HepG2 (cell line): ENCODE measurements at regions not wholly inside any gene's neighbourhood (a gene's known extent, or its start where the extent isn't known, plus 50 kb on each side); places are given as distances from the start of the nearest gene placed in this dataset.

Experiments
- ARID2 ChIP-seq: sonication (generic); formaldehyde crosslinking; IDR thresholded peaks from 2 replicates; pipeline ENCODE4 v1.8.1; 2022; ENCODE audit warnings: mild to moderate bottlenecking, missing genetic modification reagents, borderline replicate concordance
- ATM ChIP-seq: fragments of 450-650 bp; IDR thresholded peaks from 2 replicates; pipeline ENCODE4 v1.7.1; 2017; ENCODE audit warnings: mild to moderate bottlenecking, borderline replicate concordance
- DRAP1 ChIP-seq: IDR thresholded peaks from 2 replicates; pipeline ENCODE4 v1.6.1; 2016; ENCODE audit warnings: missing genetic modification reagents, missing compliant biosample characterization
- EED ChIP-seq: sonication (generic); formaldehyde crosslinking; IDR thresholded peaks from 2 replicates; pipeline ENCODE4 v1.5.0; 2020; ENCODE audit warnings: mild to moderate bottlenecking, missing genetic modification reagents
- EHMT2 ChIP-seq: fragments of 200-600 bp; sonication (generic); IDR thresholded peaks from 2 replicates; pipeline ENCODE4 v1.7.0; 2017; ENCODE audit warnings: antibody characterized with exemption, low read depth, low read length, borderline replicate concordance
- FOSL2 ChIP-seq: sonication (generic); formaldehyde crosslinking; IDR thresholded peaks from 2 replicates; pipeline ENCODE4 v1.4.0; 2020; ENCODE audit warnings: missing genetic modification reagents
- HIVEP1 ChIP-seq: sonication (generic); formaldehyde crosslinking; IDR thresholded peaks from 2 replicates; pipeline ENCODE4 v1.4.0; 2020; ENCODE audit warnings: mild to moderate bottlenecking, missing genetic modification reagents
- HNRNPLL ChIP-seq: fragments of 200-400 bp; formaldehyde crosslinking; IDR thresholded peaks from 2 replicates; pipeline ENCODE4 v1.6.1; 2017; ENCODE audit warnings: mild to moderate bottlenecking, low read depth, low read length; ENCODE audit not compliant: poor library complexity, severe bottlenecking
- JARID2 ChIP-seq: sonication (generic); formaldehyde crosslinking; IDR thresholded peaks from 2 replicates; pipeline ENCODE4 v1.8.1; 2023; ENCODE audit warnings: missing genetic modification reagents, inconsistent platforms; ENCODE audit not compliant: insufficient replicate concordance
- MIXL1 ChIP-seq: IDR thresholded peaks from 2 replicates; pipeline ENCODE4 v1.6.1; 2016
- MLX ChIP-seq: IDR thresholded peaks from 2 replicates; pipeline ENCODE4 v1.6.1; 2016
- PAWR ChIP-seq: sonication (generic); formaldehyde crosslinking; IDR thresholded peaks from 2 replicates; pipeline ENCODE4 v1.4.0; 2020; ENCODE audit warnings: missing genetic modification reagents, mild to moderate bottlenecking, borderline replicate concordance
- RAD21 ChIP-seq: fragments of 450-650 bp; formaldehyde crosslinking; IDR thresholded peaks from 2 replicates; pipeline ENCODE4 v1.5.0; 2020; ENCODE audit warnings: mild to moderate bottlenecking
- RFX5 ChIP-seq: IDR thresholded peaks from 2 replicates; pipeline ENCODE4 v1.6.1; 2011; ENCODE audit warnings: low read depth, low read length, improper control_type of control experiment
- SMC3 ChIP-seq: IDR thresholded peaks from 2 replicates; pipeline ENCODE4 v1.6.1; 2011; ENCODE audit warnings: low read length, improper control_type of control experiment
- STAG1 ChIP-seq: sonication (generic); formaldehyde crosslinking; IDR thresholded peaks from 2 replicates; pipeline ENCODE4 v1.4.0; 2020; ENCODE audit warnings: missing genetic modification reagents
- TBP ChIP-seq: sonication (generic); formaldehyde crosslinking; IDR thresholded peaks from 2 replicates; pipeline ENCODE4 v1.5.0; 2020; ENCODE audit warnings: missing genetic modification reagents
- U2AF2 ChIP-seq: fragments of 200-400 bp; formaldehyde crosslinking; IDR thresholded peaks from 2 replicates; pipeline ENCODE4 v1.6.1; 2017; ENCODE audit warnings: low read depth, mild to moderate bottlenecking, low read length
- XRCC5 ChIP-seq: fragments of 200-400 bp; formaldehyde crosslinking; optimal IDR thresholded peaks from 2 replicates; pipeline ENCODE3; 2017; ENCODE audit warnings: mild to moderate bottlenecking, low read length
- ZNF335 ChIP-seq: sonication (generic); formaldehyde crosslinking; IDR thresholded peaks from 2 replicates; pipeline ENCODE4 v1.4.0; 2020; ENCODE audit warnings: missing genetic modification reagents
- ZNF451 ChIP-seq: sonication (generic); formaldehyde crosslinking; IDR thresholded peaks from 2 replicates; pipeline ENCODE4 v1.5.0; 2020; ENCODE audit warnings: mild to moderate bottlenecking, missing genetic modification reagents
- ZNF616 ChIP-seq: sonication (generic); formaldehyde crosslinking; IDR thresholded peaks from 2 replicates; pipeline ENCODE4 v1.5.0; 2020; ENCODE audit warnings: low read depth, mild to moderate bottlenecking, missing genetic modification reagents
- TF ChIP-seq, protein P1 (sequence below): sonication (generic); formaldehyde crosslinking; IDR thresholded peaks from 2 replicates; pipeline ENCODE4 v1.5.0; 2020; ENCODE audit warnings: mild to moderate bottlenecking, missing genetic modification reagents, moderate library complexity
- TF ChIP-seq, protein P2 (sequence below): IDR thresholded peaks from 2 replicates; pipeline ENCODE4 v1.6.1; 2012; ENCODE audit warnings: low read depth, low read length, improper control_type of control experiment
- TF ChIP-seq, protein P3 (sequence below): sonication (generic); formaldehyde crosslinking; IDR thresholded peaks from 2 replicates; pipeline ENCODE4 v1.4.0; 2020; ENCODE audit warnings: missing genetic modification reagents

DNA sequence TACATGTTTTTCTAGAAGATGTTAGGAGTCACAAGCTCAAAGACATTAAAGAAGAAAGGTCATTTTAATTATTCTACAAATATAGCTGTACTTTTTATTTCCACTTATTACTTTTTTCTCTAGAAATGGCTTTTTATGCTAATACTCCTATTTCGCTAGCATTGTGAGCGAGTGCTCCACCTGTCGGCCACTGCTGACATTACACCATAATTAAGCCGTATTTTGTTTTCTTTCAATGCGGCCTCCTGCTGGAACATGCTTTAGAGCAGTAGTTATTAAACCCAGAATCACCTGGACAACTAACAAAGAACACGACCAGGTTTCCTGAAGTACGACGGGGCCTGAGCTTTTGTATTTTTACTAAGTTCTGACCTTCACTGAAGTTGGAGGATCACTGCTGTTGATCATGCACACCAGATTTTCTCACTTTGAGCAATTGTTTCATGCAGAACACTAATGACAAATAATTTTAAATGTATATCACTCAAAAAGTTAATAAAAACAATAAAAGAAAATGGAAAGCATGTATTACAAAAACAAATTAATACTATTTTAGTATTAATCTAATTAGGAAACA, 74.1 kb upstream of the PAK5 start (continued):
- TF ChIP-seq STAG1 (peak; percentile 55), PAWR (CRISPR knock-in tag) (no peak), HNRNPLL (no peak), JARID2 (CRISPR knock-in tag) (no peak), DRAP1 (no peak), ZNF335 (CRISPR knock-in tag) (no peak), EED (CRISPR knock-in tag) (no peak), SMC3 (peak; percentile 81), MLX (CRISPR knock-in tag) (no peak), MIXL1 (CRISPR knock-in tag) (peak; percentile 68), ATM (no peak), HIVEP1 (CRISPR knock-in tag) (no peak), EHMT2 (0 out of 2 replicates have a peak, but pooled peaks have one; percentile 41), ZNF616 (CRISPR knock-in tag) (no peak), U2AF2 (no peak), ARID2 (no peak), TBP (no peak), FOSL2 (CRISPR knock-in tag) (no peak), RAD21 (CRISPR knock-in tag) (0 out of 2 replicates have a peak, but pooled peaks have one; percentile 33), ZNF451 (CRISPR knock-in tag) (no peak), XRCC5 (peak; percentile 25), RFX5 (no peak)
- TF ChIP-seq, protein P1, sequence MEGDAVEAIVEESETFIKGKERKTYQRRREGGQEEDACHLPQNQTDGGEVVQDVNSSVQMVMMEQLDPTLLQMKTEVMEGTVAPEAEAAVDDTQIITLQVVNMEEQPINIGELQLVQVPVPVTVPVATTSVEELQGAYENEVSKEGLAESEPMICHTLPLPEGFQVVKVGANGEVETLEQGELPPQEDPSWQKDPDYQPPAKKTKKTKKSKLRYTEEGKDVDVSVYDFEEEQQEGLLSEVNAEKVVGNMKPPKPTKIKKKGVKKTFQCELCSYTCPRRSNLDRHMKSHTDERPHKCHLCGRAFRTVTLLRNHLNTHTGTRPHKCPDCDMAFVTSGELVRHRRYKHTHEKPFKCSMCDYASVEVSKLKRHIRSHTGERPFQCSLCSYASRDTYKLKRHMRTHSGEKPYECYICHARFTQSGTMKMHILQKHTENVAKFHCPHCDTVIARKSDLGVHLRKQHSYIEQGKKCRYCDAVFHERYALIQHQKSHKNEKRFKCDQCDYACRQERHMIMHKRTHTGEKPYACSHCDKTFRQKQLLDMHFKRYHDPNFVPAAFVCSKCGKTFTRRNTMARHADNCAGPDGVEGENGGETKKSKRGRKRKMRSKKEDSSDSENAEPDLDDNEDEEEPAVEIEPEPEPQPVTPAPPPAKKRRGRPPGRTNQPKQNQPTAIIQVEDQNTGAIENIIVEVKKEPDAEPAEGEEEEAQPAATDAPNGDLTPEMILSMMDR (CRISPR knock-in tag): peak; percentile 82
- TF ChIP-seq, protein P2, sequence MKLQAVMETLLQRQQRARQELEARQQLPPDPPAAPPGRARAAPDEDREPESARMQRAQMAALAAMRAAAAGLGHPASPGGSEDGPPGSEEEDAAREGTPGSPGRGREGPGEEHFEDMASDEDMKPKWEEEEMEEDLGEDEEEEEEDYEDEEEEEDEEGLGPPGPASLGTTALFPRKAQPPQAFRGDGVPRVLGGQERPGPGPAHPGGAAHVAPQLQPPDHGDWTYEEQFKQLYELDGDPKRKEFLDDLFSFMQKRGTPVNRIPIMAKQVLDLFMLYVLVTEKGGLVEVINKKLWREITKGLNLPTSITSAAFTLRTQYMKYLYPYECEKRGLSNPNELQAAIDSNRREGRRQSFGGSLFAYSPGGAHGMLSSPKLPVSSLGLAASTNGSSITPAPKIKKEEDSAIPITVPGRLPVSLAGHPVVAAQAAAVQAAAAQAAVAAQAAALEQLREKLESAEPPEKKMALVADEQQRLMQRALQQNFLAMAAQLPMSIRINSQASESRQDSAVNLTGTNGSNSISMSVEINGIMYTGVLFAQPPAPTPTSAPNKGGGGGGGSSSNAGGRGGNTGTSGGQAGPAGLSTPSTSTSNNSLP: peak; percentile 46; the same call in 1 of the 2 replicates
- TF ChIP-seq, protein P3, sequence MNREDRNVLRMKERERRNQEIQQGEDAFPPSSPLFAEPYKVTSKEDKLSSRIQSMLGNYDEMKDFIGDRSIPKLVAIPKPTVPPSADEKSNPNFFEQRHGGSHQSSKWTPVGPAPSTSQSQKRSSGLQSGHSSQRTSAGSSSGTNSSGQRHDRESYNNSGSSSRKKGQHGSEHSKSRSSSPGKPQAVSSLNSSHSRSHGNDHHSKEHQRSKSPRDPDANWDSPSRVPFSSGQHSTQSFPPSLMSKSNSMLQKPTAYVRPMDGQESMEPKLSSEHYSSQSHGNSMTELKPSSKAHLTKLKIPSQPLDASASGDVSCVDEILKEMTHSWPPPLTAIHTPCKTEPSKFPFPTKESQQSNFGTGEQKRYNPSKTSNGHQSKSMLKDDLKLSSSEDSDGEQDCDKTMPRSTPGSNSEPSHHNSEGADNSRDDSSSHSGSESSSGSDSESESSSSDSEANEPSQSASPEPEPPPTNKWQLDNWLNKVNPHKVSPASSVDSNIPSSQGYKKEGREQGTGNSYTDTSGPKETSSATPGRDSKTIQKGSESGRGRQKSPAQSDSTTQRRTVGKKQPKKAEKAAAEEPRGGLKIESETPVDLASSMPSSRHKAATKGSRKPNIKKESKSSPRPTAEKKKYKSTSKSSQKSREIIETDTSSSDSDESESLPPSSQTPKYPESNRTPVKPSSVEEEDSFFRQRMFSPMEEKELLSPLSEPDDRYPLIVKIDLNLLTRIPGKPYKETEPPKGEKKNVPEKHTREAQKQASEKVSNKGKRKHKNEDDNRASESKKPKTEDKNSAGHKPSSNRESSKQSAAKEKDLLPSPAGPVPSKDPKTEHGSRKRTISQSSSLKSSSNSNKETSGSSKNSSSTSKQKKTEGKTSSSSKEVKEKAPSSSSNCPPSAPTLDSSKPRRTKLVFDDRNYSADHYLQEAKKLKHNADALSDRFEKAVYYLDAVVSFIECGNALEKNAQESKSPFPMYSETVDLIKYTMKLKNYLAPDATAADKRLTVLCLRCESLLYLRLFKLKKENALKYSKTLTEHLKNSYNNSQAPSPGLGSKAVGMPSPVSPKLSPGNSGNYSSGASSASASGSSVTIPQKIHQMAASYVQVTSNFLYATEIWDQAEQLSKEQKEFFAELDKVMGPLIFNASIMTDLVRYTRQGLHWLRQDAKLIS (CRISPR knock-in tag): no peak
